GM21381 (cell line): ENCODE measurements at regions not wholly inside any gene's neighbourhood (a gene's known extent, or its start where the extent isn't known, plus 50 kb on each side); places are given as distances from the start of the nearest gene placed in this dataset.

Experiments
- ATAC-seq: cut with Tn5 transposase; IDR thresholded peaks from one replicate; pipeline ENCODE4 v1.9.1; 2021; ENCODE audit warnings: mild to moderate bottlenecking, moderate library complexity; ENCODE audit not compliant: unreplicated experiment

DNA sequence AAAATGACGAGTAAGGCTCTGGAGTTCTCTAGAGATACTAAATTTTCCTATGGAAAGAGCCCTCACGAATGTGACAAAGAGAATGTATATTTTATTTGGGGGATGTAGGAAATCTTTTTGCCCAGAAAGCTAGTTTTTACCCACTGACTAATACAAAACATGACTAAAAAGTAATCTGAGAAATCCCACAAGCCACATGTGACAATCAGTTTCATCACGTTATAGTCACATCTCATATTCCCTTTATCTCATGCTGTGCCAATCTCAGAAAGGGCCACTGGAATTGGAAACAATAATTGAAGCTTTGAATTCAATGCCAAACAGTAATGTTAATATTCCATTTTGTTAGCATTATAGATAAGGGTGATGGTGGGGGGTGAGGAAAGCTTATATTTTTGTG, 509.0 kb upstream of the GOLIM4 start:
- ATAC-seq: no peak

- no peak for ATAC-seq
Measured at GRCh38 chr3:168598250-168598649, 502.5 kb upstream of the GOLIM4 start.

- ATAC-seq: no peak
Measured at GRCh38 chr3:168596175-168596823, 500.6 kb upstream of the GOLIM4 start.

- no peak for ATAC-seq
Measured at GRCh38 chr3:168591587-168591986, 495.9 kb upstream of the GOLIM4 start.

DNA sequence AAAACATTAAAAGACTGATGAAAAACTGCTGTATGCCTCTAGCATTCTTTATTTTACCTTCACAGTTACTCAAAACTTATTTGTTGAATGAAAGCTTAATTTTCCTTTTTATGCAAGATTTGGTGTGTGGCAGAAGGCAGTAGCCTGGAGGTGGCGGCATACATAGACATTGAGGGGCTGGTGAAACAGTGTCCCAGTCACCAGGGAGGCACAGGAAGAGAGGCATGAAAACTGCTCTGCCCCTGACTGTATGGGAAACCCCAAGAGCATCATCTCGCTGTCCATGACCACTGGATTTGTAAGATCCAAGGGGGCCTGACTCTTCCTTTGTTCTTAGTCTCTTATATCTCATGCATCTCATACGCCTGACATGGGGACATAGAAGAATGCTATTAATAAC, 493.7 kb upstream of the GOLIM4 start:
- no peak for ATAC-seq

DNA sequence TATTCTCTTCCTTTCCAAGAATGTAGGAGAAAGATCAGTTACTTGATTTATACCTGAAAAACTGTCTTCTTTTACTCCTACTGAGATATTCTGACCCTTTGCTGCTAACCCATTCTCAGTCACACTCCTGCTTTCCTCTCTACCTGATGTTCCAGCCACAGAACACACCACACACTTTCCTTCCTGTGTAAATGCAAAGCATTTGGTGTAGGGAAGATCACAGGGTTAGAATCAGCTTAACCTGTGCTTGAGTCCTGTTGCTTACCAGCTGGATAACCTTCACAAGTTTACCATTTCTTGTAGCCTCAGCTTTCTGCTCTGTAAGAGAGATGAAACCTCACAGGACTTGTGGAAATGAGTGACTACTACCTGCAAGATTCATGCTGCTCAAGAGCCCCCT, 489.8 kb upstream of the GOLIM4 start:
- no peak for ATAC-seq

GRCh38 chr3:168583977-168584376, 488.3 kb upstream of the GOLIM4 start:
- no peak for ATAC-seq

DNA sequence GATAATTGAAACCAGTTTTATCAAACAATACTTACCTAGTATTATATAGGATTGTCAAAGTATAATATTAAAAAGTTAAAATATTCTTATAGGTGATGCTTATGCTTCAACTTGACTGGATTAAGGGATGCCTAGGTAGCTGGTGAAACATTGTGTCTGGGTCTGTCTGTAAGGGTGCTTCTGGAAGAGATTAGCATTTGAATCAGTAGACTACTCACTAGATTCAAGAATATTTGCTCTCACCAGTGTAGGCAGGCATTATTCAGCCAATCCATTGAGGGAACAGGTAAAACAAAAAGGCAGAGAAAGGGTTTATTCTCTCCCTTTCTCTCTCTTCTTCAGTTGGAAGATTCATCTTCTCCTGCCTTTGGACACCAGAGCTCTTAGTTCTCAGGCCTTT, 486.8 kb upstream of the GOLIM4 start:
- ATAC-seq: no peak

GRCh38 chr3:168581771-168582225, 486.1 kb upstream of the GOLIM4 start:
- no peak for ATAC-seq

GRCh38 chr3:168579010-168579409, 483.3 kb upstream of the GOLIM4 start:
- ATAC-seq: no peak

DNA sequence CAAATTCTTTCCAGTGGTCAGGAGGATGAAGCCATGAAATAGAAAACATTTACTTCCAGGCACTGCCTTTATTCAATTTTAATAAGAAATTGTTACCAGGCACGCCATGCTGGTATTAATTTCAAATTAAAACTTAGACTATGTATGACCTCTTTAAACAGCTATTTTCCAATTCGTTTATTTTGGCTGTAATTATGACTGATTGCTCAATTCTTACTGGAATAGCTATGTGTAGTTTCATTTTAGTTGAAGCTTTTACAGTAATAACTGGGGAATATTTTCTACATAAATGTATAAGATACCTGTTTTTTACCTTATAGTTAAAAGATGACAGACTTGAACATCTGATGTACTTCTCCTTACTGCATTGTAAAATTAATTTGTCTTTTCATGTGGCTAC, 480.0 kb upstream of the GOLIM4 start:
- no peak for ATAC-seq

GRCh38 chr3:168574455-168575158, 478.9 kb upstream of the GOLIM4 start:
- ATAC-seq: no peak

DNA sequence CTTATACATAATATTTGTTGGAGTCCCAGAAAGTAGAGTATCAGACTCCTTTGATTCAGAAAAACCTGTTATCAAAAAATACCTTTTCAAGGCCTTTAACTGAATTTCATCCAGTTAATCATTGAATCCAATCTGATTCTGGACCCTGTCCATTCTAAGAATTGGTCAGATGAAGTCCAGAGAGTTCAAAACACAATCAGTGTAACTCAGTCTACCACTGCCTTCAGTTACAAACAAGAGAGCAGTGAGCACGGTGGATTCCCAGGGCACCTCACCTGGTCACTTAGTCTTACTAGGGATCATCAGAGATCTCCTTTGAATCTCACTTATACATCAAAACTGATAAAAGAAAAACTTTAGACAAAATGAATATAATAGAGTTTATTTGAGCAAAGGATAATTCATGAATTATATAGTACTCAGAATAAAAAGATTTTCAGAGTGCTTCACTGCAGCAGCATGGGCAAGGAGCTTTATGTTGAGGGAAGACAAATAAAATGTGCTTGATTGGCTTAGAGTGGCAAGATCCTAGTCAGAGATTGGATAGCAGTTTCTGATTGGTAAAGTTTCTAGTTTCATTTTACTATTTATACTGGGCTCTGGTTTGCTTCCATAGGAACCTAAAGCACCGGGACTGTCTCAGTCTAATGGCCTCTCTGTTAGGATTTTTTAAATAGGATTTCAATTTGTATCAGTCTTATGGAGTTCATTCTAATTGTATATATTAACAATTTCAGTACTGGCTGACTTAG, 474.9 kb upstream of the GOLIM4 start:
- no peak for ATAC-seq

- ATAC-seq: no peak
Measured at GRCh38 chr3:168558728-168559411, 463.1 kb upstream of the GOLIM4 start.

DNA sequence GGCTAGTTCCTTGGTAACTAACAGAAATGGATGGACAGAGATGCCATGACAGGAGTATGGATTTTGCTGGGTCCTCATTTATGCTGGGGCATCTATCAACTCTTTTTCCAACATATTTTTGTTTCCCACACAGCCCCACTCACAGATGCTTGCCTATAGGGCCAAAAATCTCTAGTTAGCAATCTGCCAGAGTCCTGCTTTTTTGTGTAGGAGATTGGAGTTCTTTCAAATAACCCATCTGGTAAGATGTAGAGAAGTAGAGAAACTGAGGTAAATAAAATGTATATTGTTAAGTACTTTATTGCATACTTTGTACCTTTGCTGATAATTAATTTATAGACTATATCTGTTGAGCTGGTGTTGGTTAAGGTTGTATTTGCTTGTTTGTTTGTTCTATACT, 456.5 kb upstream of the GOLIM4 start:
- no peak for ATAC-seq

DNA sequence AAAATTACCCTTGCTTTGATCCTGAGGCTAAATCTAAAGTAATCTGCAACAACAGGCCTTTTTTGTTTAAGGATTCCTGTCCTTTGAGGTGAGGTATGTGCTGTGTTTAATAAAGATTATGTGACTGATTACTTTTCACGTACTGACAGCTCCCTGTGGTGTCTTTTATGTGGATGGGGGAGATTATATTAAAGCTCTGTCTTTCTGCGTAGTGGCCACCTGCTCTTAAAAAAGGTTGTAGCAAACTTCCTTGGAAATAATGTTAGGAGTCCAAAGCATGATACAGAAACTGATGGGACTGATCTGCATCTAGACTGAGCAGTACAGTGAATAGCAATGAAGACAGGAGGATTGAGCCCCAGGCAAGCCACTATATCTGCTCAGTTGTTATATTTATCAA, 453.0 kb upstream of the GOLIM4 start:
- ATAC-seq: no peak

DNA sequence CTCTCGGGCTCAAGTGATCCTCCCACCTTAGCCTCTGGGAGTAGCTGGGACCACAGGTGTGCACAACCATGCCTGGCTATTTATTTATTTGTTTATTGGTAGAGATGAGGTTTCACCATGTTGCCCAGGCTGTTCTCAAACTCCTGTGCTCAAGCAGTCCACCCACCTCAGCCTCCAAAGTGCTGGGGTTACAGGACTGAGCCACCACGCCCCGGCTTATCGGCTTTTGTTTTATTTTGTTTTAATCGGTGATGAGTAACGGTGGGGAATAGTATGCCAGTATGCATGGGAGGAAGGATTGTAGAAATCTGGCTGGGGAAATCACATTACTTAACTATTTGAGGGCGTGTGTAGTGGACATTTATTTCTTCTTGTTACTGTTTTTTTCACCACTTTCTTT, 451.0 kb upstream of the GOLIM4 start:
- no peak for ATAC-seq

DNA sequence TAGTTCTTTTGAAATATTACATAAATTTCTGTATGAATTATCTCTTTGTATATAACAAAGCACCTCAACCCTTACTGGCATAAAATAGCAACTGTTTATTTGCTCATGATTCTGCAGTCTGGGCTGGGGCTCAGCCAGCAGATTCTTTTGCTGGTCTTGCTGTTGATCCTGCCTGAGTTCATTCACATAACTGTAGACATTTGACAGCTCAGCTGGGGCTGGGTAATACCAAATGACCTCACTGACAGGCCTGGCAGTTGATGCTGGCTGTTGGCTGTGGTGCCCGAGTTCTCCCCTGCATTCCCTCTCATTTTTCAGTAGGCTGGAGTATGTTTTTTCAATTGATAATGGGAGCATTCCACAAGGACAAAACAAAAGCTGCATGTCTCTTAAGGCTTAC, 449.9 kb upstream of the GOLIM4 start:
- ATAC-seq: no peak

GRCh38 chr3:168544097-168544957, 448.6 kb upstream of the GOLIM4 start:
- no peak for ATAC-seq

DNA sequence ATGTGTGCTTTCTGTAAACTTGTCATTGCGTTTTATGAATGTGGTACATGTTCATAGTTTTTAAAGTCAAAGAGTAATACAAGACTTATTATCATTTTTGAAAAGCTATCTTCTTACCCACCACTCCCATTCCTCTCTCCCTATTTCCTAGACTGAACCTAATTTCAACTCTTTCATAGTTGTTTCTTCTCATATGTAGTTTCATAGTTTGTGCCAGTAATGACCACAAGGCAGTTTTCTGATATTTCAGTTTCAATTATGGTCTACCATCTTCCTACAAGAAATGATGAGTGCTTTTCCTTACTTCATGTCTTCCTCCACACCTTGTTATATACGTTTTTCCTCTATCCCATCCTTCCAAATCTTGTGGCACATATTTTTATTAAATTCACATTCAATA, 445.0 kb upstream of the GOLIM4 start:
- ATAC-seq: no peak

DNA sequence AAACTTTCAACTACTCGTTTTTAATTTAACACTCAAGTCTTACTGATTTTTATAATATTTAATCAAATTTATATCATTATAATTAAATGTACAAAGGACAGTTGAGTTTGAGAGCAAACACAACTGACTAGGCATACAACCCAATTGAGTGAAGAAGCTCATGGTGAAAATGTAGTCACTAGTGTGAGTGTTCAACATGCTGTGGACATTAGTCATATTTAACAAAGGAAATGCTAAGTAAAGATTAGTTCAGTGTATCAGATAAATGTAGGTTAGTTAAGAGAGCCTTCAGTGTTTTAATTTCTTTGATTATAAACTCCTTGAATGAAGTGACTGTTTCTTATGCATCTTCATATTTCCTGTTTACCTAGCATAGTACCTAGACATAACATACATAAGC, 444.2 kb upstream of the GOLIM4 start:
- no peak for ATAC-seq
